ENCODE measurements at regions not wholly inside any gene's neighbourhood (a gene's known extent, or its start where the extent isn't known, plus 50 kb on each side); places are given as distances from the start of the nearest gene placed in this dataset.
A peak's percentile ranks its signal among the peaks of the same experiment; 100 is the strongest.
"Not testable (repeated sequence)": the region's sequence is repeated elsewhere in the genome, so short reads cannot be mapped to it uniquely, and the experiment has no call there.

DNA sequence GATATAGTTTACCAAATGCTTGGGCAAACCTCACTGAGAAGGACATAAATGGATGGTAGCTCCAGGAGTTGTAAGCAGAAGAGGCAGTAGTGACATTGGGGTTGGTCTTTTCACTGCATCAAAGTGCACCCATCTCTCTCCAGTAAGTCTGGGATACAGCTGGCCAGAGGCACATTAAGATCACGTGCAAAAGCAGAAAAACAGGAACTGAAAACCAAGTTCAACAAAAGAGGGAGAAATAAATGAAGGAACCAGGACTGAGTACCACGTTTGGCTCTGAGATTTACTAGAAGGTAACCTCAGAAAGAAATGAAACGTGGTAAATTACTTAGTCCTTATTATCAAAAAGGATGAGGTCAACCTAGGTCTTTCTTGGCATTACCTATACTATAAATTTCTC, 259.2 kb downstream of the OSR1 start:
- no peak for DNase-seq

DNA sequence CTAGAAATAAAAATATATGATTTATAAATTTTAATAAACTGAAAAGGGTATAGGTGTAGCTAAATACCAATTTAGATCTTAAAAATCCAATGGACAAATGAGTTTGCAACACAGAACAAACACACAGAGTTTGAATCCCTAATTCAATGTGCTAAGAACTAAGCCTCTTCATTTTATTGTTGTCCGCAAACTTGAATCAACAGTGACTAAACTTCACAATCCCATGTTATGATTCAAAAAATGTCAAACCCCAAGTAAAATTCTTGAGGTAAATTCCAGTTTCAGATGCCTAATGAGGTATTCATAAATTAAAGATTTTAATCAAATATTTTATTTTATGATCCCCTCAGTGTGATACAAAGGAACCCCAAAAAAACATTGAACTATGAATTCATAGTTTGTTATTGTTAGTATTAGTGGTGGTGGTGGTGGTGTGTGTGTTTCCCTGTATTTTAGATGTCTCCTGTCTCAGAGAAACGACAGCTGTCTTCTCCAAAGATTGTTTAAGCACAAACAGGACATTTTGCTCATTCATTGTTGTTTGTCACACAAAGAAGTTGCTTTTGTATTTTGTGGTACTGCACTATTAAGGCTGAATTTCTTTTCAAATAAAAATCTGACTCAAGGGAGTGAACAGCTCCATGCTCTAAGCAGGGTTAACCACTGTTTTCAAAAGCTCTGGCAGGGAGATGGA, 259.8 kb downstream of the OSR1 start:
- DNase-seq = no peak

DNA sequence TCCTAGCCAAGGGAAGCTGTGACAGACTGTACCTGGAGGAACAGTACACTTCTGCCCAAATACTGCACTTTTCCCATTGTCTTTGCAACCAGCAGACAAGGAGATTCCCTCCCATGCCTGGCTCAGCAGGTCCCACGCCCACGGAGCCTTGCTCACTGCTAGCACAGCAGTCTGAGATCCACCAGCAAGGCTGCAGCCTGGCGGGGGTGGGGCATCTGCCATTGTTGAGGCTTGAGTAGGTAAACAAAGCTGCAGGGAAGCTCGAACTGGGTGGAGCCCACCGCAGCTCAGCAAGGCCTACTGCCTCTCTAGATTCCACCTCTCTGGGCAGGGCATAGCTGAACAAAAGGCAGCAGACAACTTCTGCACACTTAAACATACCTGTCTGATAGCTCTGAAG, 268.9 kb downstream of the OSR1 start:
- not testable (repeated sequence) for DNase-seq

DNA sequence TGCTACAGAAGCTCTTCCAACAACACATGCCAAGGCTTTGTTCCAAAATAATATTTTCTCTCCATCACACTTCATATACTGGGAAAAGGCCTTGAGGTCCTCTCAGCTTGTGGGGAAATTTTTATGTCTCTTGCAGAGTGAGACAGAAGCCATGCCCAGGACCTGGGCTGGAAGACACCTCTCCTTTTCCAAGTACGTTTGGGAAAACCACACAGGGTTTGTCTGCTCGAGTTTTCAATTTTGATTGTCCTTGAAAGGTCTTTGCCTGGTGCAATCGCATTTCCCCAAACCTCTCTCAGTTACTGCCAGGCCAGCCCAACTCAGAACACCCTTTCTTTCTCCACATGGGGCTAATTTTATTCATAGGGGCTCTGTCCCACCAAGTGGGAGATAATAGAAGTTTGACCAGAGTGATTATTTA, 272.2 kb downstream of the OSR1 start:
- no peak for DNase-seq

DNA sequence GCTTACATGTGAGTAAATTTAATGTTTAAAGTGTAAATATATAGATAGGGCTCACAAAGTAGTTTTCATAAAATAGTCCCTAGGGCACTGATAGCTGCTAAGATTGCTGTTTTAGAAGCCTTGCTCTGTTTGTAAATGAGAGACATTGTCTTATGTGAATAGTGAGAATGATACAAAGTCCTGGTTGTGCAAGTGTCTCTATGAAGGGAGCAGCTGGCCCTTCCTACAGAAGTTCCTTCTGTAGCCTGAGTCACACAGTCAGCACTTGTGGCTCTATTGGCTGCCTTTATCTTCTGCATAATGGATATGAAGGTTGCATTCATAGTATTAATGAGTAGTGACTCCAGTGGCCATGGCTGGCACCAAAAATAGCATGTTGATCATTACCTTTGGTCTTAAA, 279.7 kb downstream of the OSR1 start:
- DNase-seq = no peak

DNA sequence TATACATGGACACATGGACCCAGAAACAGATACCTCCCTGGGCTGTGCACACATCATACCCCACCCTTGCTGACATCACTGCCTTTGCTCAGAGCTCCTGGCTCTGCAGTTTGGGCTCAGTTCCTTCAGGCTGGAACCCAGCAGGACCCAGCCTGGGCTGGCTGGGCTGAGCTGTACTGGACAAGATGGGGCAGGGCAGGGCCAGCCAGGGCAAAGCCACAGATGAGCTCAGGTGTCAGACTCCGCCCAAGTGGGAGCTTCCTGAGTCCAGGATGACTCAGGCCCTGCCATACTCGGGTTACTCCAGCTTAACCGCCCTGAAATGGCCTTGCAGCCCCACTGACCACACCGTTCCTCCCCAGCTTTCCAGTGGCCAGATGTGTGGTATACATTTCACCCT, 284.9 kb downstream of the OSR1 start:
- DNase-seq = peak; percentile 70

DNA sequence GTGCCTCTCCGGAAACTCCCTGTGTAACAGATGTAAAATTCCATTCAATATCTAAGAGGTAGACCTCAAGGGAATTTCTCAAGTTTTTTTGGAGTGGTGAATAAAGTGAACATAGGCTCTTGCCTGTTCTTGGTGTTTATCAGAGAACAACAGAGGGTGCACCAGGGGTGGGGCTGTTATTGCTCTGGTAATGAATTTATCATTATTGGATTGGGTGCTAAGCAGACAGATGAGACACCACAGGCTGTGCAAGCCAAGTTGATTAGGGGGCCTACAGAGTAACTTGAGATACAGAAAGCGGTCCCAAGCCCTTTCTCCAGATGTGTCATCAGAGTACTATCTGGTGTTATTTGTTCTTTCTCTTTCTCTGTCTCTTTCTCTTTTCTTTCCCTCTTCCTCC, 286.3 kb downstream of the OSR1 start:
- DNase-seq = no peak

DNA sequence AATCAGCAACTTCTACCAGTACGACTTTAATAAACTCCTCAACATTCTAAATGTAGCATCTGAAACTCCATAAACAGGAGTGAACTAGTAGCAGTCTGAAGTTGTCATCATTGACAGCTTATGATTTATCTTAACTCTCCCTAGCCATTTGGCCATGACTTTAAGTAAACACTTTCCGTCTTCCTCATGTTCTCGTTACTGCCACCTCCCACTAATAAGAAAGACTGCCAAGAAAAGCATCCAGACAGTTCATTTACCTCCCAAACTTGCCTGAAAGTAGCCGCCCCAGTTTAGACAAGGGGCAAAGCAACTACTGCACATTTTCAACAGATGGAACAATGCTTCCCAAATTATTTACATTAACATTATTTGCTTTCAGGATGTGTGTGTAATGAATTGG, 287.5 kb downstream of the OSR1 start:
- DNase-seq = peak; percentile 55

DNA sequence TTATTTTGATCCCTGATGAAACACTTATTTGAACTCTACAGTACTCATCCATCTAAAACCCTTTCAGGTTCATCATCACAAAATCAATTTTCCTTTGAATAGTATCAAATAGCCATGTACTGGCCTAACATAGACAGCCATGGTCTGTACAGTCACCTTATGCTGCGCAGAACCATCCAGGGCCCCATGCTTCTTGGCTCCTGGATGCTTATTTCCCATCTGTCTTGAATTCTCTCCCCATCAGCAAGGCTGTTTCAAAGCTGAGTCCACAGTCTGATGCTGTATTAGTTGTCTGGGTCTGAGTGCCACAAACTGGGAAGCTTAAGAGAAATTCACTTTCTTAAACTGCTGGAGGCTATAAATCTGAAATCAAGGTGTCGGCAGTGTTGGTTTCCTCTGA, 290.2 kb downstream of the OSR1 start:
- no peak for DNase-seq

DNA sequence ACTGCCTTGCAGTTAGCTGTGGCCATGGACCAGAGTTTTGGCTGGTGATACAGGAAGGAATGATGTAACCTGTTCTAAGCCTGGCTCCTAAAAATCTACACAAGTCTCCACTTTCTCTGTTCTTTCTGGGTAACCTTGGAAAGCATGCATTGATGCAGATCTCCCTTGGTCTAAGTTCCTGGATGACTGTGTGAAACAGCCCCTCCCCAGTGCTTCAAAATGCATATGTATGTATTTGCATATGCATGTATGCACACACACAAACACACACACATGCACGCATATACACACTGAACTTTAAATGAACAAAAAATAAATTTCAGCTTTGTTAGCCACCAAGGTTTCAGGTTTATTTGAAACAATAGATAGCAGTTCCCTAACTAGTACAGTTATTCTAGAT, 296.1 kb downstream of the OSR1 start:
- no peak for DNase-seq

DNA sequence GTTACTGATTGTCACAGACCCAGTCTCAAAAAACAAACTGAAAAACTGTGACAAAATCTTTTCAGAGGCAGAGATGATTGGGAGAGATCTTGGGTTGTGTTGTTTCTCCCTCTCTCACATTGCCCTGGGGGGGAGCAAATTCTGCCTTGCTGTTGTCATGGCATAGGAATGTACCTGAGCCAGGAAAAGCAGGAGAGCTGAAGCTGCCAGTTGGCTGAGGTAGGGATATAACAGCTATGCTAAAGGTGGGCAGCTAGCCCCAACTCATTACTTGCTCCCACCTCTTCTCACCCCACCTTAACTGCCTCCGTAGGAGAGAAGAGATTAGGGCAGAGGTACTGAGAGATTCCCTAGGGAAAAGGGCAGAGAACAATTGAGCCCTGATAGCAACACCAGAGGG, 299.3 kb downstream of the OSR1 start:
- no peak for DNase-seq

DNA sequence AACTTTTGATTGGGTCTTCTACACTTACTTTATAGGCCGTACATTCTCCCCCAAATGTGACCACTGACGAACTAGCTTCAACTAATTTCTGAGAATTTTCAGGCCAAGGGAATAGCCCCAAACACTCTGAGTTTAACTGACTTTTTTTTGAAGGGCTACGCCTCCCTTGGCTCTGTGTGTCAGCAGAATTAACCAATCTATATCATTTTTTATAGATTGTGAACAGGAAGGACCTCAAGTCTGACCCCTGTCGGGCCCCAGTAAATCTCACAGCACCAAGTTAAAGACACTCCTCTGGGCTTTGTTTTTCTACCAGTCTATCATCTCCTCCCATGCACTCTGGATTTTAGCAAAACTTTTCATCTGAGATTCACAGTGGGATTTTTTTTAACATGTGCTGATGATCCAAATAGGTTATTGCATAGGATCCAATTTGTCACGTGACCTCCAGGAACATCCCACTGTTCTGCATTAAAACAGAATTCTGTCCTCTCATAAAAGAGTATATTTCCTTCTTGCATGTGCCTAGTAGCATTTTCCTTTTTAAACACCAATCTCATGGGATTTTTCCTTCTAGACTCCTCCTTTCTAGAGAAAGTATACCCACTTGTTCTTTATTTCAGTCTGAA, 307.1 kb downstream of the OSR1 start:
- peak; percentile 49 for DNase-seq

DNA sequence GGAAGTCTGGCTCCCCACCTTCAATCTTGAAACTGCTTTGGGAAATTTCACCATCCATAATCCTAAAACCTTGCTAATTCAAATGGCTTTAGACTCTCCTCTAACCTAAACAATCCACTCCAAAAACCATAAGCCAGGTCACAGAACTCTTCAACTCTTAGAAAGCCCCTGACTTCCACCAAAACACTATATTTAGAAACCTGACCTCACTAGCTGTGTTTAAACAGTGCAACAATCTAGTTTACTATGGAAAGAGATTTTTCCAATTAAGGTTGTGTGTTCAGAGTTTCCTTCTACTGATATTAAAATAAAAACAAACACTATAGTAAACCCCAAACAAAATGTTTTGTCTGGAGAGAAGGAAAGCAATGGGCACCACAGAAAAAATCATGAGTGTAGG, 308.1 kb downstream of the OSR1 start:
- no peak for DNase-seq

DNA sequence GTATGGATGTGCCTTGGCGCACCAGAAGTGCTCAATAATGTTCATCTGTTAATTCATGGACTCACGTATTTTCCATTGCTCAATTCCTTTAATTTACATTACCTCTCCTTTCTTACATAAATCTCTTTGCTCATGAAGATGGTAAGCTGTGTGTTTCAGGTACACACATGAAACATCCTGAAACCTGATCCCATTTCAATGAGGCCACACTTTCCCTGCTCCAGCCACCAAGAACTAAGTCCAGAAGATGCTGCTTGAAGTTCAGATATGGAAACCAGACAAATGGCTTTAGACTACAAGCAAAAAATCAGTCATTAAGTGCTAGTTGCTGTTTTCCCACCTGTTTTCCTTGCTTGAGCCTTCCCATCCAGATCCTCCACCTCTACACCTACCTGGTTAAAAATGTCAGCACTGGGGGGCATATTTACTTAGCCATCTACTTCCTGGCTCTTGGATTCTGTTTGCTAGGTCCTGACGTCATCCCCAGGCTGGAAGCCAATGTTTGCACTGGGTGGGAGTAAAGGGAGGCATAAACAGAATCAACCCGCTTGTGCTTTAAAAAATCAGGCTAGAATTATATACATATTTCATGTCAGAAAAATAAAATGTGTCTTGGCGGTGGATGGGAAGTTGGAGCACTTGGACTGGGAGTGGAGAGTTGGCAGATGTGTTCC, 309.7 kb downstream of the OSR1 start:
- DNase-seq = peak; percentile 46

DNA sequence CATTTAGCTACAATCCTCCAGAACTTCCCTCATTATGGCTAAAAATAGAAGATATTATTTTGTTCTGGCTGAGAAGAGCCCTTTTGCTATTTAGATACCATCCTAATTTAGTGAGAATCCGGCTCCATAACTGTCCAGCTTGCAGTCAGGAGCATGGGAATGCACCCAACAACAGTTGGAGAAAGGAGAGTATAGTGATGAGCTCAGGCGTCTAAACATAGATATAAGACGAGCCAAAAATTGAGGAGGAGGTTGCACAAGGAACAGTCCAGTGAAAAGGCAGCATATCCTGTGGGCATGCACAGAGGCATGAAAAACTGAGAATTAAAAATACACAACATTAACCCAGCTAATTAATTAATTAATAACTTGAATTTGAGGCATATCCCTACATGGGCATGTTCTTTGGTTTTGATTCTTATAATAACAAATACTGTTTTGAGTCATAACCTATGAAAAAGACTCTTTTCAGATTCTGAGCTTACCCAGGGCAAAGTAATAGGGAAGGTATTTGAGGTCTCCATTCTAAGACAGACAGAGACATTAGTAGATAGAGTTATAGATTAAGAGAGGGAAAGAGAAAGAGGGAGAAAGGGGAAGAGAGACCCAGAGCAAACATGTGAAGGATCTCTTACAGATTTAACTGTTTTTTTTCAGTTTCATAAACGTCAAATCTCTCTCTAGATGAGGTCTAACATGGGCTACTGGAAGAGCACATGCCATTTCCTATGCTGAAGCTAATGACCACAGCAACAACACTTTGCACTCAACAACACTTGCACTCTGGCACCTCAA, 311.2 kb downstream of the OSR1 start:
- no peak for DNase-seq

DNA sequence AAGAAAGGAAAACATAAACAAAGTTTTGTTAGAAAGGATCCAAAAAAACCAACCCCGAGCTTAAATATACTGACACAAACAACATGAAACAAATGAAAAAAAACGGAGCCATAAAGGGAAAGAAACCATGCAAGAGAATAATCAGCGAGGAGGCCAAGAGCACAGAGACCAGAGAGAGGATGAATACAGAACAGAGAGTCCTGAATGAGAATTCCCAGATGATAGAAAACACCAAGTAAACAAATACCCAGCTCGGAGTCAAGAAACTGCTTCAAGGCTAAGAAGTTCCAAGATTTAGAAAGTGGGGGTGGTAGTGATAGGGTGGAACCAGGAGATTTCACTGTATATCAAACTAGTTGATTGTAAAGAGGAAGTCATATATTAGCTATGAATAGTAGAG, 313.3 kb downstream of the OSR1 start:
- DNase-seq = no peak

DNA sequence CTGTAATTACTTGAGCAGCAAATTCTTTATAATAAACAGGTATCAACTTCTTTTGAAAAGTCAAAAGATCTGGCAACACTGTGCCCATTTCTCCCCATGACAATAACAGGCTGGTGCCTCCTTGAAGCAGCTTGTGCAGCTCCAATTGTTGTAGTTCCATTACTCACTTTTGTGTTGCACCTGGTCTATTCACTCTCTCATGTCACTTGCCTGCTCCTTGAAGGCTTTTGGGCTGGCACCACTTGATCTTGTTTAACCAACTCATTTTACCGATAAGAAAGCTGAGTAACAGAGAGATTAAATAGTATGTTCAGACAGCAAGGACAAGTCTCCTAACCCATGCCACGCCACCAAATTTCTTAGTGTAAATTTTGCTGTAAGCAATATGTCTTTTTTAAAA, 314.5 kb downstream of the OSR1 start:
- DNase-seq = no peak

DNA sequence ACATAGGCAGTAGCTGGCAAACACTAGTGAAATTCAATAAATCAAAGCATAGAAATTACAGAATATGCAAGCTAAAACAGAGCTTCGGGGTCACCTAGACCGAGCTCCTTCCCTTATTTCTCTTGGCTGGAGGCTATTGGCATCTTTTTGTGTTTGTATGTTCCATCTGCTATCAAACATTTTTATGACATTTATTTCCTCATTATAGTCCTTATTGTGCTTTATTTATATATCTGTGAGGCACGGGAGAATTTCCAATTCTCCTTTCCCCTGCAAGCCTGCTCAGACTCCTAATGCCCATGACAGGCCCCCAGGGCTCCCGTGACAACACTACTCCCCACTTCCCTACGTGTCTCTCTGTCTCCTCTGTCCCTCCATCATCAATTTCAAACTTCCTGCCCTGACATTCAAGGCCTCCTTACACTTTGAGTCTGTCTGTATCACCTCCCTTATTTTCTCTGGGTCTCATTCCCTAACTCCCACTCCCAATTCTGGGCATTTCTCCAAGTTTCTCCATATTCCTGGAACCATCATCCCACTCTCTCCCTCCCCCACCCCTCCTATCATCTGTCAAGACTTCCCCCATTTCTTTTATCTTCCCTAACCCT, 316.9 kb downstream of the OSR1 start:
- no peak for DNase-seq

DNA sequence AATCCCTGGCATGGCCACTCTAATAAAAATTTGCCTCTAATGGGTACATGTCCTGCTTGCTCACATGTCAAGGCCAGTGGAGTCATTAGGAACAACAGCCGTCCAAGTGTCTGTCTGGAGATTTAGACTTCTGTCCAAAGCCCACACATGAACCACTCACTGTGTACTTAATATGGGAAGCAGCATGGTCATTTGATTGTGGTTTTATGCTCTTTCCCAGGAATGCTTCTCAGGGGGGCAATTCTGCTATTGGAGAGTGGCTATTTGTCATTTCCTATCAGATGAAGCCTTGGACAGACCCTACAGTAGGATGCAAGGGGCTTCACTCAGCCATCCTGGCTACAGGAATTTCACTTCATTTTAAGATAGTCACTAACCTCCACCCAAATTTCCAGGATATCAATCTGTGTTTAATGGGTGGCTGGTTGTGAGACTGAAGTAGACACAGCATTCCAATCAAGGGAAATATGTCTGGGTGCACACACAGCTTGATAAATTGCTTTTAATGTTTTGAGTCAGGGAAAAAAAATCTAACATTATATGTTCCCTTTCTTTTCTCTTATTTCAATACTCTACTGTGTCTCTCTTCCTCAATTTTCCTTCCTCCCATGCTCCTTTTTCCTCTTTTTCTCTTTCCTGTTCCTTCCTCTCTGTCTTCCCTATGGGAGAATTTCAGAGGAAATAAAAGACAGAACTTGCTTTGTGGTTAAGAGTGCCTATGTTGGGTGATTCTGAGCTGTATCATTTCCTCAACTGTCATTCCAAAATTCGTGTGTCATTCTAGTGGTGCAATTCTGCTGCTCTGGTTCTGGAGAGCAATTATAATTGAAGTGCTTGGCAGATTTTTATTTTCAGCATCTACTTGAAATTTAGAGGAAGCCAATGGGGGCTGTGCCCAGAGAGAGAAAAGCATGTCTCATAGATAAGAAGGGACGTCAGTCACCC, 320.1 kb downstream of the OSR1 start:
- DNase-seq = no peak

DNA sequence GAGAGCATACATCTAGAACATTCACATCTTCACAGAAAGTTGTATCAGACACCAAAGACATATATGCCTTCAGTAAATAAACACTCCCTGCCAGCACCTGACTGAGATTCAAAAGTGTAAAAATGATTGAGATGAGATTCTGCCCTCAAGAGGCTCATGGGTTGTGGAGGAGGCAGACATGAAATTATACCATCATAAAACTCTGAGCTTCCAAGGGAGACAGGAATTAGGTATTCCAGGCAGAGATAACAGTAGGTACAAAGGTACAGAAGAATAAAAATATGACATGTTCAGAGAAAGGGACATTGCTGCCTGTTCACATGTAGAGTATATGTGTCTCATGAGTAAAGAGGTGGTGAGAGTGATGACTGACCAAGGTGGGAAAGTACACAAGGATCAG, 322.3 kb downstream of the OSR1 start:
- no peak for DNase-seq

DNA sequence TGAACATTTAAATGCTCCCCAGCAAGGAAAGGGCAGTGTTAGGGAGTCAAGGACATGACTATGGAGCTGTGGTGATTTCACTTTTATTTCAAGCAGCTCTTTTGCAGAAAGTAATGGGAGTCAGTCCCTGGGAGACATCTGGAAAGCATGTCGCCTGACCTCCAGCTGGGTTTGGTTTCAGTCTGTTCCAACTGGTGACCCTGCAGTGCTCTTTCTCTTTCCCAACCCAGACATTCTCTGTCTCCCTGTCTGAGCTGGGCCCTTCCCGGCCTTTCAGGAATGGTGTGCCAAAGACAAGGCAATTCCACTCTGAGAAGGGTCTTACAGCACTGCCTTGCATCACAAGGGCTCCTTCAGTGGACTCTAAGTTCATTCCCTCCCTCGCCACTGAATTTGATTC, 323.2 kb downstream of the OSR1 start:
- DNase-seq = no peak
